Activated CD4-positive, alpha-beta T cell treated with anti-CD3 and anti-CD28 coated beads, Interleukin-2, amount 10 ng/mL, durations not matched to agents 7 days and 5 days (primary cell): ENCODE measurements at regions not wholly inside any gene's neighbourhood (a gene's known extent, or its start where the extent isn't known, plus 50 kb on each side); places are given as distances from the start of the nearest gene placed in this dataset.
A peak's percentile ranks its signal among the peaks of the same experiment; 100 is the strongest.

Source experiments
- CTCF ChIA-PET: fragments of 350-600 bp; sonication (Branson Sonifier 250); formaldehyde crosslinking; loops from one replicate; lab custom pipeline; 2021; ENCODE audit warnings: antibody characterized with exemption; lab: Charles Lee
- POLR2A ChIA-PET: fragments of 350-600 bp; sonication (Branson Sonifier 250); formaldehyde crosslinking; loops from one replicate; lab custom pipeline; 2021; ENCODE audit warnings: antibody characterized with exemption; lab: Charles Lee
- DNase-seq: peaks from one replicate; pipeline ENCODE4 v3.0.0-alpha.2; 2020
- H3K27ac Mint-ChIP-seq: one replicate; pipeline ENCODE4 v1.8.0; 2021; ENCODE audit warnings: mild to moderate bottlenecking, moderate library complexity, mixed read lengths
- H3K27me3 Mint-ChIP-seq: one replicate; pipeline ENCODE4 v1.8.0; 2021; ENCODE audit warnings: mixed read lengths
- H3K36me3 Mint-ChIP-seq: one replicate; pipeline ENCODE4 v1.8.0; 2021; ENCODE audit warnings: low read depth, mixed read lengths
- H3K4me1 Mint-ChIP-seq: one replicate; pipeline ENCODE4 v1.8.0; 2021; ENCODE audit warnings: mixed read lengths
- H3K4me3 Mint-ChIP-seq: one replicate; pipeline ENCODE4 v1.8.0; 2021; ENCODE audit warnings: mild to moderate bottlenecking, moderate library complexity, mixed read lengths
- H3K9me3 Mint-ChIP-seq: one replicate; pipeline ENCODE4 v1.8.0; 2021; ENCODE audit warnings: mixed read lengths

DNA sequence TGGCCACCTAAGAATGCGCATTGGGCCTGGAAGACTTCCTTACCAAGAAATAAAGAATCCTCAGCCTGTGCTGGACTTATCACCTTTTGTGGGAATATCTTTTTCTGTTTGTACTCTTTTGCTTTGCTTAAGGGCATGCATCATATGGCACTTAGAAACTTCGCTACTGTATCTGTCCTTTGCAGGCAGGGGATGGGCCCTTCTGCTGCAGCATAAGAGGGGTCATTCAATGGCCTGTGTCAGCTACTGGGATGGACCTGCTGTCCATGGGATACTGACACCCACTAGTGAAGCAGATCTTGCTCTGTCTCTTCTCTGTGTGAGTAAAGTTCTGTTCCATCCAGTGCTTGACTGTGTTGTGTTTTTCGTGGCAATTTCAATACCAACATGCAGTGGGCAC is 239.0 kb upstream of the JUN start:
- DNase-seq, result no peak
- no peak overlapping the region for H3K4me3 Mint-ChIP-seq
- ChIA-PET CTCF (no interaction called here), POLR2A (no interaction called here)
- H3K36me3 Mint-ChIP-seq, result peaks cover 15% of the 10 kb centered on the region
- H3K27ac Mint-ChIP-seq, result no peak overlapping the region
- H3K9me3 Mint-ChIP-seq, result peaks cover 9% of the 10 kb centered on the region
- H3K4me1 Mint-ChIP-seq, result peaks cover 35% of the 10 kb centered on the region
- no peaks in the 10 kb centered on the region for H3K27me3 Mint-ChIP-seq

DNA sequence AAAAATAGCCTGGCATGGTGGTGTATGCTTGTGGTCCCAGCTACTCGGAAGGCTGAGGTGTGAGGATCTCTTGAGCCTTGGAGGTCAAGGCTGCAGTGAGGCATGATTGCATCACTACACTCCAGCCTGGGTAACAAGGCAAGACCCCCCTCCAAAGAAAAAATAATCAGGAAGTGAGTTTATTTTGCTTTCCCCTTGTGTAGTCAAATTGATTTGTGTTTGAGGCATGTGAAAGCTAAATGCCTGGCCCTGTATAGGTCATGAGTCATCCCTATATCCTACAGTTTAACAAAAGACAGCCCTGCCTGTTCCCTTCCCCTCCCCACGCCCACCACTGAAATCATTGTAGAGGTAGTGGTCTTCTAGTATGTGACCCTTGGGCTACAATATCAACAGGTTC is 241.4 kb upstream of the JUN start:
- H3K9me3 Mint-ChIP-seq, result no peaks in the 10 kb centered on the region
- no peak overlapping the region for H3K27ac Mint-ChIP-seq
- no peaks in the 10 kb centered on the region for H3K27me3 Mint-ChIP-seq
- ChIA-PET POLR2A (interaction anchor here (0.5 to 0.6 kb wide), 2 partner anchors 120 to 598 kb away, joined by 3 to 4 read pairs; no protein-coding TSS in a partner anchor), CTCF (interaction anchor here (0.7 to 1.2 kb wide), 3 partner anchors 10 to 21 kb away, joined by 3 to 4 read pairs (median 3); no protein-coding TSS in a partner anchor)
- peaks cover 18% of the 10 kb centered on the region for H3K4me1 Mint-ChIP-seq
- H3K4me3 Mint-ChIP-seq, result no peak overlapping the region
- no peak for DNase-seq
- H3K36me3 Mint-ChIP-seq, result peaks cover 6% of the 10 kb centered on the region

DNA sequence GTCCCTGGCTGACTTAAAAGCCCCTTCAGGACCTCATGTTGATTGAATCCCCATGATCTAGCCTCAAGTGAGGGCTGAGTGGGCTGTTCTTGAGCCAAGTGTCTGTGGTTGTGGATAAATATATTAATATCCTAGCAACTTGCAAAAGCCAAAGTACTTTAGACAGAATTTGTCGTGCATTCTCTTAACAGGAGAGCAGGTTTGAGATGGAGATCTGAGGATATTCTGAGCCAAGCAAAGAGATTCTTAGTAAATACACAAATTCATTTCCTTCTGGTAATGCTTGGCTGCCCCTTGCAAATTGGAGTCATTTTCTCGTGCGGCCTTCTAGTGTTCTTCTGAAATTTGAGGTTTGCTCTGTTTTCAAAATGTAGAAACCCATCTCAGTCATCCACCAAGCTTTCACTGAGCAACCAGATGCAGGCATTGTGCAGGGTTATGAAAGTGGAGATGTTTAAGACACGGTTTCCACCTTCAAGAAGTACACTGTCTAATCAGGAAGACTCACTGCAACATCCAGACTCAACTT is 242.1 kb upstream of the JUN start:
- H3K4me1 Mint-ChIP-seq, result peaks cover 10% of the 10 kb centered on the region
- no peak overlapping the region for H3K27ac Mint-ChIP-seq
- no peak overlapping the region for H3K4me3 Mint-ChIP-seq
- ChIA-PET CTCF (interaction anchor here (0.7 to 1.4 kb wide), 3 partner anchors 10 to 20 kb away, joined by 3 to 5 read pairs (median 4); no protein-coding TSS in a partner anchor), POLR2A (no interaction called here)
- H3K27me3 Mint-ChIP-seq, result no peaks in the 10 kb centered on the region
- peaks cover 4% of the 10 kb centered on the region for H3K36me3 Mint-ChIP-seq
- H3K9me3 Mint-ChIP-seq, result no peaks in the 10 kb centered on the region
- DNase-seq, result no peak

DNA sequence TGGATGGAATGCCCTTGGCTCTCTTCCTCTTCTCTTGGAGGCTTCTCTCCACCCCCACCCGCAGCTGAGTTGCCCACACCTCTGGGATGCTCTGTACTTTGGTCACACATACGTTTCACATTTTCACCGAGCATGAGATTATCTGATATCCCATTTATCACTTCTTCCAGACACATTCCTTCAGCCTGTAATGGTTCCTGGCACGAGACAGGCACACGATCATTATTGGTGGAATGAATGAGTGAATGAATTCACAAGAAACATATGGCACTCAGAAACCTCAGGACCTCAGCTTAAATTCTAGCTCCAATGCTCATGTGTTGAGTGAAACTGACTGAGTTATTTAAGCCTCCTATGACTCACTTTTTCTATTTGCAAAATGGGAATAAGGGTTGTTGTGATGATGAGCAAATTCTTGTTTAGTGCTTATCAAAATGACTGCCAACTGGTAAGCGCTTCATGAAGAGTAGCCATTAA is 242.7 kb upstream of the JUN start:
- no peak for DNase-seq
- Mint-ChIP-seq H3K36me3 (peaks cover 4% of the 10 kb centered on the region), H3K9me3 (peaks cover 4% of the 10 kb centered on the region), H3K4me1 (peaks cover 8% of the 10 kb centered on the region), H3K27ac (peak overlapping the region; percentile 11), H3K4me3 (no peak overlapping the region), H3K27me3 (no peaks in the 10 kb centered on the region)
- ChIA-PET CTCF (interaction anchor here (0.9 to 1.4 kb wide), 2 partner anchors 9 to 20 kb away, joined by 4 to 5 read pairs; no protein-coding TSS in a partner anchor), POLR2A (no interaction called here)

DNA sequence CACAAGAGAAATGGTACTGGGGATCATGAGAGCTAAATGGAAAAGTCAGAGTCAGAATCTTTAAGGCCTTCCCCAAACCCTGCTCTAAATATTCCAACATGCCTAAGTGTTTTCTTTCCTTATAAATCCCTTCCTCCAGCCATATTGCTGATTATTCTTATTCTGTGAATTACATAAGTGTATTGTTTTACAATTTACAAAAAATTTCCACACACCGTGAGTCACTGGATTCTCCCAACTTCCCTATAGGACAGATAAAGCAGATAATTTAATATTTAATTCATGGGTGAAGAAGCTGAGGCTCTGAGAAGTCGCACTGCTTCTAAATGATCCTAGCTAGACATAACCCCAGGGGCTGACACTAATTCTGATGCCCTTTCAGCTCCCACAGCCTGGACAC is 243.3 kb upstream of the JUN start:
- H3K4me1 Mint-ChIP-seq, result peaks cover 8% of the 10 kb centered on the region
- no peak overlapping the region for H3K27ac Mint-ChIP-seq
- peaks cover 4% of the 10 kb centered on the region for H3K36me3 Mint-ChIP-seq
- no peak for DNase-seq
- no peak overlapping the region for H3K4me3 Mint-ChIP-seq
- no peaks in the 10 kb centered on the region for H3K27me3 Mint-ChIP-seq
- ChIA-PET POLR2A (no interaction called here), CTCF (interaction anchor here (0.6 to 1.4 kb wide), 3 partner anchors 8 to 364 kb away, joined by 3 to 5 read pairs (median 4); no protein-coding TSS in a partner anchor)
- peaks cover 4% of the 10 kb centered on the region for H3K9me3 Mint-ChIP-seq

DNA sequence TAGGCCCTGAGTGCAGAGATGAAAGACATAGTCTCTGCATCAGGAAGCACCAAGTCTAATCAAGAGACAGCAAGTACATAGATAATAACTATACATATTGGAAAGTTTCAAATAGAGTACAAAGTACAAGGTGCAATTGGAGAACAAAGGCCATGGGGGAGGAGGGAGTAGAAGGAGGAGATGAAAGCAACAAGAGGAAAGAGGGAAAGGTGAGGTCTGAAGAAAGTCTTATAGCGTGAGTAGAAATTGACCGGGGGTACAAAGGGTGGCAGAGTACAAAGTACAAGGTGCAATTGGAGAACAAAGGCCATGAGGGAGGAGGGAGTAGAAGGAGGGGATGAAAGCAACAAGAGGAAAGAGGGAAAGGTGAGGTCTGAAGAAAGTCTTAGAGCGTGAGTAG is 244.2 kb upstream of the JUN start:
- Mint-ChIP-seq H3K9me3 (peaks cover 4% of the 10 kb centered on the region), H3K27ac (no peak overlapping the region), H3K27me3 (no peaks in the 10 kb centered on the region), H3K36me3 (peaks cover 4% of the 10 kb centered on the region), H3K4me1 (peaks cover 8% of the 10 kb centered on the region), H3K4me3 (no peak overlapping the region)
- ChIA-PET CTCF (no interaction called here), POLR2A (no interaction called here)
- no peak for DNase-seq

DNA sequence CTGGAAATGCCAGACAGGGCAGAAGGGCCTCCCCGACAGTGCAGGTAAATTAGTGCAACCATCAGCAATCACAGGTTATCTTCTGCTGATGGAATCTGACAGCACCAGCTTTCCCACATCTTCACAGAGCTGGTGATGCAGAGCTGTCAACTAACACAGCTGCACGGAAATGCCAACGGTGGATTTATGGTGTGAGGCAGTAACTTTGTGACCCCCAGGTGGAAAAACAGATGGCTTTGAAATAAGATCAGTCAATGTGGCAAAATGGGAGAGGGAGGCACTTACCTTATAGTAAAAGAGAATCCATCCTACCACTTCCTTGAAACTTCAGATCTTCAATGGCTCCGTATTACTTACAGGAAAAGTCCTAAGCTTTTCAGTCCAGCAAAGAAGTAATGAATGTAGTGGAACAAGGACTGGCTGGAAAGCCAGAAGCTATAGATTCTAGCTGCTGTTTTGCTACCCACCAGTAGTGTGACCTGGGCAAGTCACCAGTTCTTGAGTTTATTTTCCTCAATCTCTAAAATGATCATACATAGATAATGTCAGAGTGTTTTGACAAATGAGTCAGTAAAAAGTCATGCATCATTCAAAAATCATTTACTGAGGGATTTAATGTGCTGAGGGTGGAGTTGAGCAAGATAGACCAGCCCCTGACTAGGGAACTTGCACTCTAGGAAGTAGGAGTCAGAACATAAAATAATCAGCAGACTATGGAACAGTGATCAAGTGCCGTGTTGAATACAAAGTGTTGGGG is 245.7 kb upstream of the JUN start:
- H3K36me3 Mint-ChIP-seq, result peaks cover 4% of the 10 kb centered on the region
- peaks cover 8% of the 10 kb centered on the region for H3K4me1 Mint-ChIP-seq
- DNase-seq, result no peak
- H3K27me3 Mint-ChIP-seq, result no peaks in the 10 kb centered on the region
- ChIA-PET POLR2A (no interaction called here), CTCF (interaction anchor here (0.7 to 1.7 kb wide), 5 partner anchors 9 to 17 kb away, joined by 3 to 7 read pairs (median 4); no protein-coding TSS in a partner anchor)
- no peak overlapping the region for H3K27ac Mint-ChIP-seq
- H3K9me3 Mint-ChIP-seq, result peaks cover 4% of the 10 kb centered on the region
- H3K4me3 Mint-ChIP-seq, result no peak overlapping the region

DNA sequence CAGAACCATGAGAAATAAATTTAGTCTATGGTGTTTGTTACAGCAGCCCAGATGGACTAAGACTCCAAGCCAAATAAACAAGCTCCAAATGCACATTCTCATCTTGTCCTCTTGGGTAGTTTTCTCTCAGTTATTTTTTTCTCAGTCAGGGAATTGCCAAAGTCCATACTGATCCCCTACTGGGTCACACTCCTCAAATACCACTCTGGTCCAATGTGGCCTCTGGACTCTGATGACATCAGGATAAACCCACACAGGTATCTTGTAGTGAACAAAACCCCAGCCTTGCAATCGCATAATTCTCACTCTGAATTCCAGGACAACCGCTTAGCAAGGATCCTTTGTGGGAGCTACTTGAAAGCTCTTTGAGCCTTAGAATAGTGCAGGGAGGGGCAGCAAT is 248.4 kb upstream of the JUN start:
- DNase-seq, result no peak
- Mint-ChIP-seq H3K9me3 (peaks cover 4% of the 10 kb centered on the region), H3K4me3 (no peak overlapping the region), H3K4me1 (no peaks in the 10 kb centered on the region), H3K36me3 (peaks cover 4% of the 10 kb centered on the region), H3K27me3 (peaks cover 1% of the 10 kb centered on the region), H3K27ac (no peak overlapping the region)
- POLR2A ChIA-PET, result no interaction called here
- CTCF ChIA-PET, result interaction anchor here (0.5 to 1.3 kb wide), 6 partner anchors 8 to 542 kb away, joined by 3 to 4 read pairs (median 3); no protein-coding TSS in a partner anchor

DNA sequence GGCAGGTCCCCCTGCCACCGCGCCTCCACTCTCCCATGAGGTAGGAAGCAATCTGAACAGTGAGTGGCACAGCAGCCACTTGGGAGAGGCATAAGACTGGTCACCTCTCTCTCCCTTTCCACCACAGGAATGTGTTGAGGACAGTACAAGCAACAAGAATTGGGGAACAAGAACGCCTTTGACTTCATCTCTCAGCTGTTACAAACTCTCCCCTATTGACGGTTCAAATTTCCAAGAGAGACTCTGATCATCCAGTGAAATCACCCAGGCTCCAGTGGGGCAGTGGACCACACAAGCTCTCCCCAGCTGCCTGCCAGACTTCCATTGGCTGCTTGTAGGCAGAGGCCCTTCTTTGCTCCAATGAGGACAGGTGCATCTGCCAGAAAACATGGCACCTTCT is 249.9 kb upstream of the JUN start:
- H3K4me1 Mint-ChIP-seq, result no peaks in the 10 kb centered on the region
- ChIA-PET POLR2A (no interaction called here), CTCF (interaction anchor here (0.6 to 0.7 kb wide), 2 partner anchors 8 to 13 kb away, joined by 3 read pairs; no protein-coding TSS in a partner anchor)
- peaks cover 1% of the 10 kb centered on the region for H3K27me3 Mint-ChIP-seq
- H3K36me3 Mint-ChIP-seq, result peaks cover 4% of the 10 kb centered on the region
- H3K27ac Mint-ChIP-seq, result no peak overlapping the region
- DNase-seq, result no peak
- peaks cover 4% of the 10 kb centered on the region for H3K9me3 Mint-ChIP-seq
- H3K4me3 Mint-ChIP-seq, result no peak overlapping the region

DNA sequence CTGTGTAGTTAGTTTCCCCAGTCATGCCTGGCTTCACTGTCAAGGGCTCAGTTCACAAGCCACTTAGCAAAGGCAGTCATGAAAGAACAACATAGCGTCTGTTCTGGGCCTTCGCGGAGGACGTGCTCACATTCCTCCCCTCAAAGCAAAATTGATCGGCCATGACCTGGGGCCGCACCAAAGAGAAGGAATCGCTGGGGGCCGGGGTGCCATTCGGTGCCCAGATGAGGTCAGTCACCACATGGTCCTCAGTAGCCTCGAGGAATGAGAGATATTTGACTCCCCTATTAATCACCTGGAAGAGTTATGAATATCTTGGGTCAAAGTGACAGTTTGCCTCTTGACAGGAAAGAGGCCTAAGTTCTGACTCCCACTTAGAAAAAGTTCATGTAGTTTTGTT is 251.1 kb upstream of the JUN start:
- Mint-ChIP-seq H3K9me3 (peaks cover 4% of the 10 kb centered on the region), H3K27me3 (peaks cover 1% of the 10 kb centered on the region)
- POLR2A ChIA-PET, result no interaction called here

DNA sequence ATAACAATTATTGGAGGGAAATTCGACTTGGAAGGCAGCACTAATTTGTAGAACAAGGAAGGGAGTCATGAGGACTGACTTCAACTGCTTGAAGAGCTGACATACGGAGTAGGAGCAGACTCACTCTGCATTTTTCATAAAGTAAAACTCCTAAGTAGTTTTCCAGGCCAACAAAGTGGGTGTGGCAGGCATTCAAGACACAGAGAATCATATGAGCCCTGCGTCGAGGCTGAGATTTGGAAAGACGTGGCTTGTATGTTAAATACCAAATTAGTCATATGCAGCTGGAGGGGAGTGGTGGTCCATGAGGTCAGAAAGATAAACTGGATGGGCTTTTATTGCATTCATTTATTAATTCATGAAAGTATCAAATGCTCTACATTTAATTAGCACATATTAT is 255.7 kb upstream of the JUN start:
- no peak for DNase-seq
- CTCF ChIA-PET, result interaction anchor here (1.7 kb wide), 2 partner anchors 8 to 9 kb away, joined by 4 to 7 read pairs; no protein-coding TSS in a partner anchor
- peaks cover 7% of the 10 kb centered on the region for H3K4me1 Mint-ChIP-seq
- H3K36me3 Mint-ChIP-seq, result no peaks in the 10 kb centered on the region
- H3K27me3 Mint-ChIP-seq, result peaks cover 1% of the 10 kb centered on the region
- no peak overlapping the region for H3K4me3 Mint-ChIP-seq
- POLR2A ChIA-PET, result no interaction called here
- H3K9me3 Mint-ChIP-seq, result no peaks in the 10 kb centered on the region
- H3K27ac Mint-ChIP-seq, result no peak overlapping the region

More for the DNA sequence above, 251.1 kb upstream of the JUN start:
- CTCF ChIA-PET, result no interaction called here
- Mint-ChIP-seq H3K4me1 (no peaks in the 10 kb centered on the region), H3K4me3 (no peak overlapping the region), H3K36me3 (peaks cover 4% of the 10 kb centered on the region), H3K27ac (no peak overlapping the region)
- DNase-seq, result no peak

DNA sequence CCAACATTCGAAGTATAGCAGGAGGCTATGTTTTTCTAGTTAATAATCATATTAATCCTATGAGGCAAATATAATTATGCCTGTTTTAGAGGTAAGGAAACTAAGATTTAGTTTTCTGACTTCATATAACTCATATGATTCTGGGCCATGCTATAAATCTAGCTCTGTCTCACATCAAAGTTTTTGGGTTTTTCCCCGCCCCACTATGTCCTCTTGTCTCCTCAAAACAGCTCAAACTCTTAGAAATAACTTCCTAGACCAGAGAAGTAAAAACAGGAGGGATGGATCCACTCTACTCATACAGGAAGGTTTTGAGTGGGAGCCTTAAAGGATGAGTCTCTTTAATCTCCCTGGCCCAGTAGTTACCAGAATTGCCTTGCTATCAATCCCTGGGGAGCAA is 256.4 kb upstream of the FGGY start:
- H3K27ac Mint-ChIP-seq, result no peak overlapping the region
- H3K27me3 Mint-ChIP-seq, result peaks cover 1% of the 10 kb centered on the region
- H3K4me1 Mint-ChIP-seq, result peaks cover 16% of the 10 kb centered on the region
- H3K9me3 Mint-ChIP-seq, result no peaks in the 10 kb centered on the region
- CTCF ChIA-PET, result interaction anchor here (1.1 to 1.7 kb wide), 3 partner anchors 9 to 21 kb away, joined by 3 to 7 read pairs (median 4); no protein-coding TSS in a partner anchor
- POLR2A ChIA-PET, result no interaction called here
- DNase-seq, result no peak
- H3K4me3 Mint-ChIP-seq, result no peak overlapping the region
- H3K36me3 Mint-ChIP-seq, result peaks cover 6% of the 10 kb centered on the region
